Trophoblast cell (in vitro differentiated cells and primary cell): ENCODE measurements at regions not wholly inside any gene's neighbourhood (a gene's known extent, or its start where the extent isn't known, plus 50 kb on each side); places are given as distances from the start of the nearest gene placed in this dataset.

Source experiments
- DNase-seq, 2 donors: peaks; one replicate each; pipeline ENCODE4 v3.0.0-alpha.2; 2016
- H2AFZ ChIP-seq: 2 replicates; pipeline ENCODE4 v1.6.1; 2013; ENCODE audit warnings: low read length, moderate library complexity, mild to moderate bottlenecking; ENCODE audit not compliant: insufficient read depth, poor library complexity
- H2AK5ac ChIP-seq: 2 replicates; pipeline ENCODE4 v1.6.1; 2013; ENCODE audit warnings: mild to moderate bottlenecking, low read length
- H2BK120ac ChIP-seq: 2 replicates; pipeline ENCODE4 v1.6.1; 2013; ENCODE audit warnings: low read length, mild to moderate bottlenecking, moderate library complexity; ENCODE audit not compliant: insufficient read depth, poor library complexity
- H2BK12ac ChIP-seq: 2 replicates; pipeline ENCODE4 v1.6.1; 2013; ENCODE audit warnings: mild to moderate bottlenecking, low read length, moderate library complexity
- H2BK5ac ChIP-seq: 2 replicates; pipeline ENCODE4 v1.6.1; 2013; ENCODE audit warnings: low read length, low read depth, moderate library complexity, mild to moderate bottlenecking; ENCODE audit not compliant: poor library complexity
- H3K14ac ChIP-seq: 2 replicates; pipeline ENCODE4 v1.6.1; 2013; ENCODE audit warnings: mild to moderate bottlenecking, low read length
- H3K18ac ChIP-seq: 2 replicates; pipeline ENCODE4 v1.6.1; 2013; ENCODE audit warnings: mild to moderate bottlenecking, low read length
- H3K23ac ChIP-seq: 2 replicates; pipeline ENCODE4 v1.6.1; 2013; ENCODE audit warnings: low read length
- H3K27ac ChIP-seq: 2 replicates; pipeline ENCODE4 v1.5.1; 2013; ENCODE audit warnings: low read depth, mild to moderate bottlenecking, inconsistent platforms, low read length, moderate library complexity
- H3K27me3 ChIP-seq: 2 replicates; pipeline ENCODE4 v1.6.1; 2013; ENCODE audit warnings: inconsistent platforms, mild to moderate bottlenecking, low read length, moderate library complexity; ENCODE audit not compliant: insufficient read depth
- H3K36me3 ChIP-seq, 2 experiments: 1 replicate in 1 of 2; 2 replicates in 1 of 2; pipeline ENCODE4 v1.6.1; 2013; ENCODE audit warnings: low read length in 2 of 2, mild to moderate bottlenecking in 2 of 2, moderate library complexity in 1 of 2; ENCODE audit not compliant: insufficient read depth in 2 of 2, control insufficient read depth in 1 of 2
- H3K4ac ChIP-seq: 2 replicates; pipeline ENCODE4 v1.6.1; 2013; ENCODE audit warnings: low read depth, mild to moderate bottlenecking, low read length, moderate library complexity
- H3K4me1 ChIP-seq, 2 experiments: 1 replicate in 1 of 2; 2 replicates in 1 of 2; pipeline ENCODE4 v1.6.1; 2013; ENCODE audit warnings: low read length in 2 of 2, mild to moderate bottlenecking in 2 of 2, moderate library complexity in 1 of 2; ENCODE audit not compliant: insufficient read depth in 2 of 2, control insufficient read depth in 1 of 2
- H3K4me2 ChIP-seq: 2 replicates; pipeline ENCODE4 v1.6.1; 2013; ENCODE audit warnings: inconsistent platforms, mild to moderate bottlenecking, low read length, moderate library complexity
- H3K4me3 ChIP-seq: 2 replicates; pipeline ENCODE4 v1.5.1; 2013; ENCODE audit warnings: mild to moderate bottlenecking, low read depth, low read length, inconsistent platforms
- H3K79me1 ChIP-seq: one replicate; pipeline ENCODE4 v1.6.1; 2013; ENCODE audit warnings: low read length
- H3K79me2 ChIP-seq: 2 replicates; pipeline ENCODE4 v1.6.1; 2013; ENCODE audit warnings: low read length, mild to moderate bottlenecking; ENCODE audit not compliant: control insufficient read depth, insufficient read depth, poor library complexity
- H3K9ac ChIP-seq: 2 replicates; pipeline ENCODE4 v1.6.1; 2013; ENCODE audit warnings: mild to moderate bottlenecking, low read length
- H3K9me3 ChIP-seq: 2 replicates; pipeline ENCODE4 v1.6.1; 2013; ENCODE audit warnings: low read depth, mild to moderate bottlenecking, control low read depth, inconsistent platforms, low read length; ENCODE audit not compliant: insufficient read depth
- H4K12ac ChIP-seq: 2 replicates; pipeline ENCODE4 v1.6.1; 2013; ENCODE audit warnings: low read depth, mild to moderate bottlenecking, low read length, moderate library complexity
- H4K8ac ChIP-seq: 2 replicates; pipeline ENCODE4 v1.6.1; 2013; ENCODE audit warnings: low read depth, mild to moderate bottlenecking, low read length, moderate library complexity
- H4K91ac ChIP-seq: one replicate; pipeline ENCODE4 v1.6.1; 2013; ENCODE audit warnings: low read depth, mild to moderate bottlenecking, low read length, moderate library complexity
- WGBS: extraction: QIAGEN DNeasy Blood & Tissue Kit; methylation state at CpG from one replicate; pipeline ENCODE4 v1.1.7; 2013; ENCODE audit warnings: missing lambda C conversion rate; ENCODE audit not compliant: insufficient read length, insufficient coverage; ENCODE audit errors: extremely low coverage; 5-methylcytosine and 5-hydroxymethylcytosine counted together

- H2AFZ ChIP-seq, result no peak overlapping the region
- no peaks in the 10 kb centered on the region for H3K27me3 ChIP-seq
- no peak overlapping the region for H3K4ac ChIP-seq
- no peaks in the 10 kb centered on the region for H3K4me1 ChIP-seq
- H4K12ac ChIP-seq, result no peak overlapping the region
- no peak overlapping the region for H3K27ac ChIP-seq
- no peak for DNase-seq
- H3K18ac ChIP-seq, result no peak overlapping the region
- H3K14ac ChIP-seq, result no peak overlapping the region
- no peak overlapping the region for H2BK12ac ChIP-seq
- no peak overlapping the region for H4K8ac ChIP-seq
- no peak overlapping the region for H3K23ac ChIP-seq
- H3K9ac ChIP-seq, result no peak overlapping the region
- no peak overlapping the region for H3K4me3 ChIP-seq
- H3K36me3 ChIP-seq, result no peaks in the 10 kb centered on the region
- no peak overlapping the region for H4K91ac ChIP-seq
- no CpG with 5 or more reads among the region's 2 CpGs for WGBS
- no peak overlapping the region for H2BK5ac ChIP-seq
- no peak overlapping the region for H2BK120ac ChIP-seq
- no peaks in the 10 kb centered on the region for H3K79me2 ChIP-seq
- H3K79me1 ChIP-seq, result no peaks in the 10 kb centered on the region
- H3K4me2 ChIP-seq, result no peak overlapping the region
- H2AK5ac ChIP-seq, result no peak overlapping the region
- H3K9me3 ChIP-seq, result no peaks in the 10 kb centered on the region
These were observed 1054.3 kb downstream of the EPHA7 start for GRCh38 chr6:92364948-92365541.

DNA sequence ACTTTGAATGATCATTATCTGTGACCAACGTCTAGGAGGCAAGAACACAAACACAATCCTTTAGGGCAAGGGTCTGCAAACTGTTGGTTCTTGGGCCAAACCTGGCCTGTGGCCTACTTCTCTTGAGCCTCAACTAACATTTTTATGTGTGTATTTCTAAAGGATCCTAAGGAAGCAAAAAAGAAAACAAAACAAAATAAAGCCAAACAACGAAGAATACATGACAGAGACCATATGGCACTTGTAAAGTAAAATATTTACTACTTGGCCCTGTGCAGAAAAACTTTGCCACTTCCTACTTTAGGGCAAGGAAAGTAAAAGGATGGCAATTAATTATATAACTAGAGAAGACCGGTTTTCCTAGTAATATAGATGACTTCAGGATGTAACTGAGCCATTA lies 1056.2 kb downstream of the EPHA7 start:
- Histone ChIP-seq H3K4me3 (no peak overlapping the region), H4K8ac (no peak overlapping the region), H3K79me2 (no peaks in the 10 kb centered on the region), H3K4ac (no peak overlapping the region), H2AFZ (no peak overlapping the region), H4K91ac (no peak overlapping the region), H3K4me2 (no peak overlapping the region), H3K79me1 (no peaks in the 10 kb centered on the region), H2BK120ac (no peak overlapping the region), H3K4me1 (no peaks in the 10 kb centered on the region), H3K9me3 (no peaks in the 10 kb centered on the region), H3K36me3 (no peaks in the 10 kb centered on the region), H4K12ac (no peak overlapping the region), H2AK5ac (no peak overlapping the region), H3K14ac (no peak overlapping the region), H3K9ac (no peak overlapping the region), H3K18ac (no peak overlapping the region), H2BK12ac (no peak overlapping the region), H3K27ac (no peak overlapping the region), H3K27me3 (no peaks in the 10 kb centered on the region), H3K23ac (no peak overlapping the region), H2BK5ac (no peak overlapping the region)
- WGBS, result no CpG with 5 or more reads among the region's 3 CpGs
- no peak for DNase-seq

GRCh38 chr6:92362404-92362803 lies 1057.0 kb downstream of the EPHA7 start:
- no CpG with 5 or more reads among the region's 5 CpGs for WGBS

GRCh38 chr6:92361990-92362389 lies 1057.4 kb downstream of the EPHA7 start:
- Histone ChIP-seq H2BK12ac (no peak overlapping the region), H3K4me1 (no peaks in the 10 kb centered on the region), H3K4ac (no peak overlapping the region), H2AFZ (no peak overlapping the region), H4K91ac (no peak overlapping the region), H3K4me2 (no peak overlapping the region), H3K9me3 (no peaks in the 10 kb centered on the region), H2AK5ac (no peak overlapping the region), H3K14ac (no peak overlapping the region), H2BK5ac (no peak overlapping the region), H3K4me3 (no peak overlapping the region), H4K12ac (no peak overlapping the region), H4K8ac (no peak overlapping the region), H3K9ac (no peak overlapping the region), H3K36me3 (no peaks in the 10 kb centered on the region), H3K18ac (no peak overlapping the region), H3K27me3 (no peaks in the 10 kb centered on the region), H3K79me1 (no peaks in the 10 kb centered on the region), H3K23ac (no peak overlapping the region), H3K79me2 (no peaks in the 10 kb centered on the region), H3K27ac (no peak overlapping the region), H2BK120ac (no peak overlapping the region)
- no CpG with 5 or more reads among the region's 9 CpGs for WGBS
- DNase-seq, result no peak

More at GRCh38 chr6:92362404-92362803, 1057.0 kb downstream of the EPHA7 start:
- Histone ChIP-seq H3K79me2 (no peaks in the 10 kb centered on the region), H3K23ac (no peak overlapping the region), H3K4me1 (no peaks in the 10 kb centered on the region), H2AFZ (no peak overlapping the region), H4K12ac (no peak overlapping the region), H4K91ac (no peak overlapping the region), H3K27me3 (no peaks in the 10 kb centered on the region), H2BK12ac (no peak overlapping the region), H3K9me3 (no peaks in the 10 kb centered on the region), H2AK5ac (no peak overlapping the region), H3K9ac (no peak overlapping the region), H2BK5ac (no peak overlapping the region), H3K18ac (no peak overlapping the region), H3K36me3 (no peaks in the 10 kb centered on the region), H2BK120ac (no peak overlapping the region), H3K14ac (no peak overlapping the region), H4K8ac (no peak overlapping the region), H3K4ac (no peak overlapping the region), H3K4me2 (no peak overlapping the region), H3K4me3 (no peak overlapping the region), H3K79me1 (no peaks in the 10 kb centered on the region), H3K27ac (no peak overlapping the region)
- DNase-seq, result no peak
